ENCODE measurements at regions not wholly inside any gene's neighbourhood (a gene's known extent, or its start where the extent isn't known, plus 50 kb on each side); places are given as distances from the start of the nearest gene placed in this dataset.

- DNase-seq, result no peak
Measured at GRCh38 chr3:180188512-180189309, 152.0 kb upstream of the PEX5L start.

DNA sequence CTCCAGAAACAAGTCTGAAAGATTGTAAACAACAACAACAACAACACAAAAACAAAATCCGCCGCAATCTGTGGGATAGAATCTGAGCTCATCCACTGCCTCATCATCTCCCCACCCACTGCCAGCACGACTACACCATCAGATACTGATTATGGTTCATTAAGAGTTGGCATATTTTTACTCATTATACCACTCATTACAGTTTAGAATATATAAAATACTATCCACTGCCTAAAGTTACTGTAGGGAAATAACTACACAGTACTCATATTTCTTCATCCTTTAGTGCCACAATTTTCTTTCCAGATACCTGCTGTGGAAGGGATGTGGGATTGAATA, 152.5 kb upstream of the PEX5L start:
- no peak for DNase-seq

- DNase-seq, result no peak
Measured at GRCh38 chr3:180196658-180197057, 159.9 kb upstream of the PEX5L start.

DNA sequence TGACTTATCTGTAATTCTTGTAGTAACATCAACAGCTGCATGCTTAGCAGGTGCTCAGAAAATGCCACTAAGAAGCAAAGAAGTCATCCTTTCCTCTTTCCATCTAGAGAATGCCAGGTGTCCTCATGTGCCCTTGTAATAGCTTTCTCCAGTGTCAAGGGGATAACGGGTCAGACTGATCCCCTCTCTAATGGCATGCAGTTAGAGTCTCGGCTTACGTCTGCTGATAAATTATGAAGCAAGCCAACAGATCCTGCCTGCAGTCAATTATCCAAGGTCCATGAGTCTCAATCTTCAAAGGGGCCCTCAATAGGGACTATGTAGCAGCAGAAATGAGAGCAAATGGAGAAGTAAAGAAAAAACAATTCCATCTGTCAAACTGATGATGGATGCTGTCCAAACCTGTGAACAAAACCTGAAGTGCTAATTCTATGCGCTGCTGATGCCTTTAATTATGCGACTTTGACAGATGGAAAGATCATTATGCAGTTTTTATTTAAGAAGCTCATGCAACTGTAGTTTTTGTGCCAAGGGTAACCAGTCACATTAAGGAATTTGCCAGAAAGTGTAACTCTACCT, 162.8 kb upstream of the PEX5L start:
- no peak for DNase-seq

GRCh38 chr3:180215866-180216265, 179.1 kb upstream of the PEX5L start:
- DNase-seq, result no peak

GRCh38 chr3:180223268-180223667, 186.5 kb upstream of the PEX5L start:
- DNase-seq, result no peak

GRCh38 chr3:180229113-180229512, 192.4 kb upstream of the PEX5L start:
- no peak for DNase-seq

DNA sequence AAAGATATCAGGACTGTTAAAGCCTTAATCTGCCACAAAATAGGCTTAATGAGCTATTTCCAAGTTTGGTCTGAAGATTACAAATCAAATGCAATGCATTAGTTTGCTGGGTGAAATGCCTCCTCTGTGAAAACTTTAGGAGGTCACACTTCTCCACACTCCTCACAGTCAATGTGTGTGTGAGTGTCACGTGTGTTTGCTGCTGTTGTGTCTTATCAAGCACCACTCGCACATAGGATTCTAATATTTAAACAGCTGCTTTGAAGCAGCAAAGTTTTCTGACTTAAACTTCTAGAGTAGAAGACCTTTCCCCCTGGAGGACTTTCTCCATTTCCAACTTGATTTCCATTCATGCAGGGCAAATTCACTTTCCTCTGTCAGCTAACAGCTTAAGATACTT, 203.2 kb upstream of the PEX5L start:
- no peak for DNase-seq

DNA sequence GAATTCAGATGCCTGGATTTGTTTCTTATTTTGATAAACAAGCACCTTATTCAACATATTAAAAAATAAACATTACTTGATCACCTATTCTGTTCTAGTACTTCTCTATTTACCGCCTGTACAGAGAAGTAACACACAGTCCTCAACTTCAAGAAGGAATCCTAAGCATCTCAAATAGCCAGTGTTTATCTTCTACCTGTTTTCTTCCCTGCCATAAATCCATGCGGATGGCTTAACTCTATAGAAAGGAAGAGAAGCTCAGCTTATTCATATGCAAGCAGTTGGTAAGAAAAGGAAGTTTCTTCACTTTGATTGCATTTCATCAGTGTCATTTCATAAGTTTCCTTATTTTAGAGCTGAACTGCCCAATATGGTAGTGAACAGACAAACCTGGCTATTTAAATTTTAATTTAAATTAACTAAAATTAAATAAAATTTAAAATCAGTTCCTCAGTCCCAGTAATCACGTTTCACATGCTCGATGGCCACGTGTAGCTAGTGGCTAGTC, 210.0 kb upstream of the PEX5L start:
- no peak for DNase-seq

- DNase-seq, result peak; percentile 92
Measured at GRCh38 chr3:180250172-180250571, 213.4 kb upstream of the PEX5L start.

DNA sequence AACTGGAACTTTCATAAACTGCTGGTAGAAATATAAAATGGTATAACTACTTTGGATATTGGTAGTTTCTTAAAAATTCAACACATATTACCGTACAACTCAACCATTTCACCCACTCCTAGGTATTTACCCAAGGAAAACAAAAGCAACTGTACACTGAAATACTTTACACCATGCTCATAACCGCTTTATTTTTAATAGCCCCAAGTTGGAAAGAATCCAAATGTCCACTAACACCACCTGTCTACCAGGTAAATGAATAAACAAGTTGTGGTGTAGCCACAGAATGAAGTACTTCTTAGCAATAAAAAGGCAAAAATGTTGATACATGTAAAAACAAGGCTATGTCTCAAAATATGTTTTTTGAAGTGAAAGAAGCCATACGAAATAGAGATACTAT, 215.9 kb upstream of the PEX5L start:
- no peak for DNase-seq

GRCh38 chr3:180253283-180253682, 216.5 kb upstream of the PEX5L start:
- peak; percentile 83 for DNase-seq

- DNase-seq, result no peak
Measured at GRCh38 chr3:180264479-180264878, 227.7 kb upstream of the PEX5L start.

GRCh38 chr3:180265551-180265950, 228.8 kb upstream of the PEX5L start:
- DNase-seq, result peak; percentile 81

GRCh38 chr3:180267202-180267843, 230.6 kb upstream of the PEX5L start:
- DNase-seq, result peak; percentile 27

DNA sequence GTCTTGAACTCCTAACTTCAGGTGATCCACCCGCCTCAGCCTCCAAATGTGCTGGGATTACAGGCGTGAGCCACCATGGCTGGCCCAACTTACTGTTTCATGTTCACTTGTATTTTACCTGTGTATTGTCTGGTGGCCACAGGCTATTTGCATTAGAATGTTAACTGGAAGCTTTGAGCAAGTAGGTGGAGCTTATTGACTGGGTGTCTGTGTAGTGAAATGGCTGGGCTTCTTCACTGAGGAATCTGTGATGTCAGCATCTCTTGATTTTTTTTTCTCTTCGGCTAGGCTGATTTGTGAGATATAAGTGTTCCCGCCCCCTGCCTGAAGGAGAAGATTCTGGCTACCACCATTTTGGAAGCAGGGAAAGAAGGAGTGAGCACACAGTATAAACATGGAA, 237.8 kb upstream of the PEX5L start:
- no peak for DNase-seq

DNA sequence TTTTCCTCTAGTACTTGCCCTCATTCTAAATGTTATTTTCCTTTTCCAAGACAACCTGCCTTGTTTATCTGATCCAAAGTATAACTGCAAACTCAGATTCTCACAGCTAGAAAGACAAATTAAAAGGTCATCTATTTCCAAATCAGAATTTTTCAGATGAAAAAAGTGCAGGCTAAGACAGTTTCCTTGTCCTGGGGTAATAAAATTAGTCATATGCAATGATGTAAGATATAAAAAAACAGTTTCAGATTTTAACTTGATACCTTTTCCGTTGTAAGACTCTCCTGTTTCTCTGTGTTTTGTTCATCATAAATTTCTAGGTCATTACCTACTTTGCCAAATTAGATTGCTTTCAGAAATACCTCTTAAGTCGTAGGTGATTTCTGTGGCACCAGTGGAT, 238.4 kb upstream of the PEX5L start:
- peak; percentile 11 for DNase-seq

DNA sequence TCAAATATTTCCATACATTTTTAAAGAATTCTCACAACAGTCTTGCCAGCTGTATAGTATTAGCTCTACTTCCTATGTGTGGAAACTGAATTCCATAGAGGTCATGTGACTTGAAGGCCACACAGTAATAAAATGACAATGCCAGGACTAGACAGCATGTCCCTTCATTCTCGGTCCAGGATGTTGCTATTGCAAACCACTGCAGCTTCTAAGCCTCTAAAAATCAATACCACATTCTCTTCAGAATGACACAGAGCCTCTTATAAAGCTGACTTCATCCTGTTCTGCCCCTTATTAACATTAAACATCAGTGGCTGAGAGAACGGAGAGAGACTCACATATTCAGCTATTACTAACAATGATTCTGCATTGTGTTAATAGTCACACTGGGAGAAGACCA, 240.3 kb upstream of the PEX5L start:
- DNase-seq, result peak; percentile 88

GRCh38 chr3:180278583-180279188, 241.9 kb upstream of the PEX5L start:
- no peak for DNase-seq

DNA sequence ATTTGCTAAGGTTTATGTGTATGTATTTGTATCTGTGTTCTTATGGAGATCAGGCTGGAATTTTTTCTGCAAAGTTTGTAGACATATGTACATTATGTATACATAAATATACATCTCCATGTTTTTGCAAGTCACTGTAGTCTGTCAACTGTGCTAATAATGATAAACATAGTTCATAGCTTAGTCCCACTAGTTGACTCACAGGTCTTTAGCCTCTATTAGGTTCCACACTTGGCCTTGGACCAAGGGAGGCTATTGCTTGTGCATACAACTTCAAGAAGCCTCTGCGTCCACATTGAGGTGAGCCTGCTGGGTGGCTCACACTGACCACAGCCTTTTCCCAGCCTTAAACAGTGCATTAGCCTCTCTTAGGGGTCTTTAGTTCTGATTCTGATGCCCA, 243.8 kb upstream of the PEX5L start:
- peak; percentile 90 for DNase-seq

GRCh38 chr3:180282386-180282785, 245.6 kb upstream of the PEX5L start:
- peak; percentile 31 for DNase-seq

DNA sequence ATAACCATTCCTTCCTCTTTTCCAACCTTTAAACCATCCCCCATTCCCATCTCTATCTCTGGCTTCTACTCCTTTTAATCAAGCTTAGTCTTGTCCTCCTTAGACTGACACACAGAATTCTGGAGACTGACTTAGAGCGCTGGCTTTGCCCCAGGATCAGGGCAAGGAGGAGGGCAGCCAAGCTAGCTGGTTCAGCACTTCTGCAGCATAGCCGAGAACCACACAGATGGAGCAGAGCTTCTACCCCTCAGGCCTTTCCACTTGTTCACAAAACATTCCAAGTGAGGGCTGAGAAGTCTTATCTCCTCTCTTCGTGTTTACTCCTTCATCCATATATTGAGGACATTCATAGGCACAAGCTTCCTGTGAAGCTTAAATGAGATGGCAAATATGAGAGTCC, 246.5 kb upstream of the PEX5L start:
- no peak for DNase-seq

GRCh38 chr3:180284331-180285110, 247.8 kb upstream of the PEX5L start:
- peak; percentile 91 for DNase-seq

Data from HCEC 1CT (cell line).